Lower leg skin (tissue), 4 donors: ENCODE measurements at regions not wholly inside any gene's neighbourhood (a gene's known extent, or its start where the extent isn't known, plus 50 kb on each side); places are given as distances from the start of the nearest gene placed in this dataset.

Experiments used
- DNase-seq, 2 donors: peaks; one replicate each; pipeline ENCODE4 v3.0.0-alpha.2; 2019; ENCODE audit warnings: low spot score in 2 of 2
- H3K4me3 ChIP-seq: fragments of 200-600 bp; sonication (generic); 2 replicates; pipeline ENCODE4 v1.5.1; 2017; ENCODE audit warnings: mild to moderate bottlenecking, low read depth; ENCODE audit not compliant: poor library complexity, severe bottlenecking
- POLR2A ChIP-seq, 2 donors: fragments of 450-650 bp; IDR thresholded peaks; one replicate each; pipeline ENCODE4 v1.6.1; 2016 to 2017; ENCODE audit warnings: antibody characterized with exemption in 2 of 2, mild to moderate bottlenecking in 1 of 2, moderate library complexity in 1 of 2
- WGBS, 2 donors: methylation state at CpG; one replicate each; pipeline ENCODE4 v1.1.5; 2018; 5-methylcytosine and 5-hydroxymethylcytosine counted together
- intact Hi-C: fragments of 100-400 bp; cut with DNase I; formaldehyde crosslinking; loops from one replicate; pipeline ENCODE4 v1.15.0; 2023; ENCODE audit warnings: low total_unique reads
- TF ChIP-seq, protein P1 (sequence below), 3 donors: fragments of 450-650 bp; IDR thresholded peaks; one replicate each; pipeline ENCODE4 v1.5.1; 2016; ENCODE audit warnings: antibody characterized with exemption in 3 of 3, mild to moderate bottlenecking in 3 of 3, moderate library complexity in 2 of 3

DNA sequence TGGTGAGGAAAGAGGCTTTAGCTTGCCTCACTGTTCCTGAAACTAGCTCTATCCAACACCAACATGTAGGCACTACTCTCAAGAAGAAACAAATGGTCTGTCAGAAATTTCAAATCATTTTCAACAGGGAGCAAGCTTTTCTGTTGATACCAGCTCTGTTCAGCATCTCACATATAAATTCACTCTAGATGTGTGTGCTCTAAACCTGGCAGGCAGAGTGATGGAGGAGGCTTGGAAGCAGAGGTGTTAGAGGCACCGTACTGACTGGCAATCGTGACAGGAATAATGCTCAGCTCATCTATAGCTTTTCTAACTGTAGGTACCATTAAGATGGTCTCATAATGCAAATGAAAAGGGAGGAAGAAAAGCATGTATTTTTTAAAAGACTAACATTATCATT, 597.2 kb upstream of the NECTIN3 start:
- 73 to 91% methylated on average over 2 of the region's 2 CpGs for WGBS, 2 donors
- no peak overlapping the region for H3K4me3 ChIP-seq
- intact Hi-C loops, result no loop called here
- no peak for DNase-seq
- TF ChIP-seq, protein P1, sequence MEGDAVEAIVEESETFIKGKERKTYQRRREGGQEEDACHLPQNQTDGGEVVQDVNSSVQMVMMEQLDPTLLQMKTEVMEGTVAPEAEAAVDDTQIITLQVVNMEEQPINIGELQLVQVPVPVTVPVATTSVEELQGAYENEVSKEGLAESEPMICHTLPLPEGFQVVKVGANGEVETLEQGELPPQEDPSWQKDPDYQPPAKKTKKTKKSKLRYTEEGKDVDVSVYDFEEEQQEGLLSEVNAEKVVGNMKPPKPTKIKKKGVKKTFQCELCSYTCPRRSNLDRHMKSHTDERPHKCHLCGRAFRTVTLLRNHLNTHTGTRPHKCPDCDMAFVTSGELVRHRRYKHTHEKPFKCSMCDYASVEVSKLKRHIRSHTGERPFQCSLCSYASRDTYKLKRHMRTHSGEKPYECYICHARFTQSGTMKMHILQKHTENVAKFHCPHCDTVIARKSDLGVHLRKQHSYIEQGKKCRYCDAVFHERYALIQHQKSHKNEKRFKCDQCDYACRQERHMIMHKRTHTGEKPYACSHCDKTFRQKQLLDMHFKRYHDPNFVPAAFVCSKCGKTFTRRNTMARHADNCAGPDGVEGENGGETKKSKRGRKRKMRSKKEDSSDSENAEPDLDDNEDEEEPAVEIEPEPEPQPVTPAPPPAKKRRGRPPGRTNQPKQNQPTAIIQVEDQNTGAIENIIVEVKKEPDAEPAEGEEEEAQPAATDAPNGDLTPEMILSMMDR (IDR thresholded peaks at IDR 0.05), result no peak
- TF ChIP-seq POLR2A (IDR thresholded peaks at IDR 0.05), result no peak

DNA sequence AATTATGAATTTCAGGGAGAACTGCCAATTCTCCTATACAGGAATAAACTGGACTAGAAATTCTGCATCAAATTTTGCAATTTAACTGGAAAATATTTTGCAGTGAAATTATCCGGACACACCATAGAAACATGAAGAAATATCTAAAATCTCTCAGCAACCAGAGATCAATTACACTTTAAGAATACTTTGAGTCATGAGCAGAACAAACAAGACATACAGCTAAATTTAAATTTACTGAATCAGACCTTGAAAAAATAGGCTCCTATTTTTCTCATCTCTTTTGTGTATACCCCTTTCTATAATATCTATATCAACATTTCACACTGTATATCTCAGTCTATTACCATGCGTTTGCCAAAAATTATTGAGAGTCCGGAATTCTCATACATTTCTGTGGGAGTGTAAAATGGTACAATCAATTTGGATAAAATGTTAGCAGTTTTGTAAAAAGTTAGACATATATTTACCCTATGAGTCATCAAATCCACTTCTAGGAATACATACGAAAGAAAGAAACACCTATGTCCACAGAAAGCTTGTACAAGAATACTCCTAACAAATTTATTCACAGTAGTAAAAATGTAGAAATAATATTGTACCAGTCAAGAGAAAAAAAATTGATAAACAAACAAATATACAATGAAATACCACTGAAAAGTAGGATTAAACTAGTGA, 593.1 kb upstream of the NECTIN3 start:
- H3K4me3 ChIP-seq, result no peak overlapping the region
- 86 to 87% methylated on average over 4 of the region's 4 CpGs for WGBS, 2 donors
- TF ChIP-seq, protein P1 (IDR thresholded peaks at IDR 0.05), result no peak
- TF ChIP-seq POLR2A (IDR thresholded peaks at IDR 0.05), result no peak
- intact Hi-C loops, result no loop called here
- DNase-seq, result no peak

DNA sequence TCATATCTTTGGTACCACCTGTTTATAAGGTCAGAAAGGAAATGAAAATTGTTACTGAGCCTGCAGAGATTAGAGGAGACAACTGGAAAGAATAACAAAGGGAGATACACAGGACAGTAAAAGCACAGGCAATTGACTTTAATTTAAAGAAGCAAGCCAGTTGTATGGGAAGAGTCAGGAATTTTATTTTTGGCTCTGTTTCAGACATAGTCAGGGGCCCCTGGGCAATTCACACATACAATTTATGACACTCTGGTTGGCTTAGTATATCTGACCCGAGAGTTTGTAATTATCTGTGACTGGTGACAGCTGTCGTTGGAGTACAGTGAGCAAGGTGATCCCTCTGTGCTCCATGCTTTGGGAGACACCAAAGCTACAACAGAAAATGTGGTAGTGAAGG, 591.9 kb upstream of the NECTIN3 start:
- no peak for DNase-seq
- intact Hi-C loops, result no loop called here
- no peak for TF ChIP-seq POLR2A (IDR thresholded peaks at IDR 0.05)
- TF ChIP-seq, protein P1 (IDR thresholded peaks at IDR 0.05), result no peak
- H3K4me3 ChIP-seq, result no peak overlapping the region
- 34 to 42% methylated on average over 2 of the region's 2 CpGs for WGBS, 2 donors

DNA sequence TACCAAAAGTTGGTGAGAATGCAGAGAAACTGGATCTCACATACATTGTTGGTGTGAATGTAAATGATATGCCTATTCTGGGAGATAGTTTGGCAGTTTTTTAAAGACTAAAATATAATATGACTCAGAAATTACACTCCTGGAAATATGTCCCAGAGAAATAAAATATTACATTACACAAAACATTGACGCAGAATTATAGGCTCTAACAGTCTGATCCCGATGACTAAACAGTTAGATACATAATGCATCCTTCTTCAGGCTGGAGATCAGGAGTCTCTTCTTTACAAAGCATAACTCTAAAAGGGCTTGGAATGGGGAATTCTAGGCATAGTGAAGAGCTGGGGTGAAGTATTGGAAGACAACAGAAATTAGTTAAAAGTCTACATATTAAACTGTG, 586.2 kb upstream of the NECTIN3 start:
- no peak for DNase-seq
- 96 to 98% methylated on average over 2 of the region's 2 CpGs for WGBS, 2 donors
- intact Hi-C loops, result no loop called here

DNA sequence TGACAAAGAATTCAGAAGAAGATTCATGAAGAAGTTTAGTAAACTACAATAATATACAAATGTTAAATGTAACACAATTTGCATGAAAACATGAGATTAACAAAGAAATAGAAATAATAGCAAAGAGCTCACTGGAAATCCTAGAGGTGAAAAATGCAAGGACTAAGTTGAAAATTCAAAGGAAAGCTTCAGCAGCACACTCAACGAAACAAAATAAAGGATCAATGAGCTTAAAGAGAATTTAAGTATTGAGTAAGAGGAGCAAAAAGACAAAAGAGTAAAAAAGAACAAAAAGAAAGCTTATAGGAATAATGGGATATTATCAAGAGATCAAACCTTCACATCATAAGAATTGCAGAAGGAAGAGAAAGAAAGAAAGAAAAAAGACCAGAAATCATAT, 583.8 kb upstream of the NECTIN3 start:
- TF ChIP-seq, protein P1 (IDR thresholded peaks at IDR 0.05), result no peak
- no peak for TF ChIP-seq POLR2A (IDR thresholded peaks at IDR 0.05)
- 63 to 82% methylated on average over 1 of the region's 1 CpG for WGBS, 2 donors
- intact Hi-C loops, result no loop called here
- DNase-seq, result no peak
- no peak overlapping the region for H3K4me3 ChIP-seq

More for the DNA sequence above, 586.2 kb upstream of the NECTIN3 start:
- H3K4me3 ChIP-seq, result no peak overlapping the region
- TF ChIP-seq, protein P1 (IDR thresholded peaks at IDR 0.05), result no peak
- no peak for TF ChIP-seq POLR2A (IDR thresholded peaks at IDR 0.05)

DNA sequence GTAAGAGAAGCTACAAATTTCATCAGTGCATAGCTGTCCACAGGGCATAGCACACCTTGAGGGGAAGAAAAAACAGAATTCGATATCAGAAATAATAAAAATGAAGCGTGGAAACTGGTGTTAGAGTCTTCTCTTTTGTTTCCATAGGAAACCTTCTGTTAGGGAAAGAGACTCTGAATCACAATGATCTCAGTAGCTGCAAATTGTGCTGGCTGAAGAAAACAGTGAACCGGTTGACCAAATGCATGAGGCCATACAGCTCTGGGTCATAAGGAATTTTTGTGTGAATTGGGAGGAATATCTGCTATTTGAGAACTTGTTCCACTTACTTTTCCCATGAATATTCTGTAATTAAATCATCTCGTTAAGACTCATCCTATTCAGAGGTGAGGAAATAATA, 580.2 kb upstream of the NECTIN3 start:
- intact Hi-C loops, result no loop called here
- 83 to 95% methylated on average over 4 of the region's 4 CpGs for WGBS, 2 donors
- no peak for DNase-seq
- no peak overlapping the region for H3K4me3 ChIP-seq
- TF ChIP-seq, protein P1 (IDR thresholded peaks at IDR 0.05), result no peak
- no peak for TF ChIP-seq POLR2A (IDR thresholded peaks at IDR 0.05)
